Gastroesophageal sphincter (tissue), 3 donors: ENCODE measurements at regions not wholly inside any gene's neighbourhood (a gene's known extent, or its start where the extent isn't known, plus 50 kb on each side); places are given as distances from the start of the nearest gene placed in this dataset.

Experiments
- POLR2A ChIP-seq, 2 donors: fragments of 450-650 bp; IDR thresholded peaks; one replicate each; pipeline ENCODE4 v1.6.1; 2017; ENCODE audit warnings: antibody characterized with exemption in 2 of 2, mild to moderate bottlenecking in 2 of 2, moderate library complexity in 1 of 2
- TF ChIP-seq, protein P1 (sequence below), 4 experiments: fragments of 200-600 bp in 2 of 4; fragments of 450-650 bp in 2 of 4; sonication (generic) in 1 of 4; IDR thresholded peaks; one replicate each; pipeline ENCODE4 v1.5.1; 2017 to 2019; ENCODE audit warnings: antibody characterized with exemption in 4 of 4, mild to moderate bottlenecking in 2 of 4, moderate library complexity in 2 of 4

DNA sequence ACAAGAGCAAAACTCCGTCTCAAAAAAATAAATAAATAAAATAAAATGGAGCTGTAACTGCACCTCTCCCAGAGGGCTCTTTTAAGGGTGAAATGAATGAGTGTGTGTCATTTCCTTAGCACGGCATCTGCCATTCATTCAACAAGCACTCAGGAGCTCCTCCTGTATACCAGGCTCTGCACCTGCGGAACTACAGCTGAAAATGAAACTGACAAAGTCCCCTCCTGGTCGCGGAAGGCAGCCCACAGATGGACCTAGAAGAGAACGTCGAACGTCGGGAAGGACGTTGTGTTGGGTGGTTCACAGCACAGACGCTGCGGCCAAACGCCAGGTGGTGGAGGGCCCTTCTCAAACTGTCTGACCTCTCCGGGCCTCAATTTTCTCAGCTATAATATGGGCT, 256.4 kb downstream of the TFAP2C start:
- TF ChIP-seq, protein P1, sequence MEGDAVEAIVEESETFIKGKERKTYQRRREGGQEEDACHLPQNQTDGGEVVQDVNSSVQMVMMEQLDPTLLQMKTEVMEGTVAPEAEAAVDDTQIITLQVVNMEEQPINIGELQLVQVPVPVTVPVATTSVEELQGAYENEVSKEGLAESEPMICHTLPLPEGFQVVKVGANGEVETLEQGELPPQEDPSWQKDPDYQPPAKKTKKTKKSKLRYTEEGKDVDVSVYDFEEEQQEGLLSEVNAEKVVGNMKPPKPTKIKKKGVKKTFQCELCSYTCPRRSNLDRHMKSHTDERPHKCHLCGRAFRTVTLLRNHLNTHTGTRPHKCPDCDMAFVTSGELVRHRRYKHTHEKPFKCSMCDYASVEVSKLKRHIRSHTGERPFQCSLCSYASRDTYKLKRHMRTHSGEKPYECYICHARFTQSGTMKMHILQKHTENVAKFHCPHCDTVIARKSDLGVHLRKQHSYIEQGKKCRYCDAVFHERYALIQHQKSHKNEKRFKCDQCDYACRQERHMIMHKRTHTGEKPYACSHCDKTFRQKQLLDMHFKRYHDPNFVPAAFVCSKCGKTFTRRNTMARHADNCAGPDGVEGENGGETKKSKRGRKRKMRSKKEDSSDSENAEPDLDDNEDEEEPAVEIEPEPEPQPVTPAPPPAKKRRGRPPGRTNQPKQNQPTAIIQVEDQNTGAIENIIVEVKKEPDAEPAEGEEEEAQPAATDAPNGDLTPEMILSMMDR (IDR thresholded peaks at IDR 0.05), result no peak
- no peak for TF ChIP-seq POLR2A (IDR thresholded peaks at IDR 0.05)
